ENCODE measurements at regions not wholly inside any gene's neighbourhood (a gene's known extent, or its start where the extent isn't known, plus 50 kb on each side); places are given as distances from the start of the nearest gene placed in this dataset.
"Not testable (repeated sequence)": the region's sequence is repeated elsewhere in the genome, so short reads cannot be mapped to it uniquely, and the experiment has no call there.

DNA sequence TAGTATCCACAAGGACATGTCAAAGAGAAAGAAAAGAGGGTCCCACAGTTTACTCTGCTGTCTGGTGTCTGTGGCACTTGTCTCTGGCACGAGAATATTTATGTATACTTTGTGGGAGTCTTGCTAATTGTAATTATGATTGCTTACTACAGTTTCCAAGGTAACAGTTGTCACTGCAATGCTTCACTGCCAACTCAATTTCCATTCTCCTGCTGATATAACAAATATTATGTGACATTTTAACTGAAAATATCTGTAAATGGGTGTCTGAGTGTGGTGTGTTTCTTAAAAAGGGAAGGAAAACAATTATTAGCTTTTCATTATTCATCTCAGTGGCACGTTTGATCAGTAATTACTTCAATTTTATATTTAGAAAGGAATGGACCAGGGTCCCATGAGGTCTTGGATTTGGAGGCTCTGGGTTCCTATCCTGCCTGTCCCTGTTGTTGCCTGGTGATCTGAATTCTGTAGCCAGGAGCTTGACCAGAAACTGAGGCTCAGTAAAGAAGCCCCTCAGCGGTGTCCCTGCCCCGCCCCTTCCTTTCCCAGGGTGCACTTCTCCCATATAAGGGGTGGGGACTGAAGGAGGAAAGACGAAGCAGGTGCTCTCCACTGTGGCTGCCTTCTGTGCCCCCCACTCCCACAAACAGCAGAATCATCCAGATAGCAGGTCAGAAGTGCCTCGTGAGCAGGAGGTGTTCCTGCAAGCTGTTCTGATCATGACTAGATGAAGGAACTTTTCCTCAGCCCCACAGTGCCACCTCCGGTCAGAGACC, 137.3 kb upstream of the KIF2A start:
- Histone ChIP-seq H3K36me3 (ENCODE audit: control insufficient read depth in 1 of 2, insufficient read depth in 2 of 2, low read length in 1 of 2) (no peaks in the 10 kb centered on the region), H3K9me3 (ENCODE audit: control insufficient read depth, low read length) (peaks cover 1% of the 10 kb centered on the region), H3K4me1 (ENCODE audit: control insufficient read depth in 1 of 2, insufficient read depth in 2 of 2, low read length in 2 of 2) (no peaks in the 10 kb centered on the region), H3K4me3 (ENCODE audit: low read length in 2 of 2) (no peak overlapping the region), H3K27ac (ENCODE audit: low read depth in 1 of 2, low read length in 2 of 2) (no peak overlapping the region), H3K27me3 (ENCODE audit: control insufficient read depth in 1 of 2, insufficient read depth in 2 of 2, low read length in 1 of 2) (peaks cover 0 to 4% of the 10 kb centered on the region in 2 donors)
- no peak for DNase-seq
- no peak for ATAC-seq (ENCODE audit: low FRiP score)
- intact Hi-C loops (cut with DNase I), result no loop called here
- 62 to 68% methylated on average over 7 of the region's 7 CpGs for WGBS, 2 donors

DNA sequence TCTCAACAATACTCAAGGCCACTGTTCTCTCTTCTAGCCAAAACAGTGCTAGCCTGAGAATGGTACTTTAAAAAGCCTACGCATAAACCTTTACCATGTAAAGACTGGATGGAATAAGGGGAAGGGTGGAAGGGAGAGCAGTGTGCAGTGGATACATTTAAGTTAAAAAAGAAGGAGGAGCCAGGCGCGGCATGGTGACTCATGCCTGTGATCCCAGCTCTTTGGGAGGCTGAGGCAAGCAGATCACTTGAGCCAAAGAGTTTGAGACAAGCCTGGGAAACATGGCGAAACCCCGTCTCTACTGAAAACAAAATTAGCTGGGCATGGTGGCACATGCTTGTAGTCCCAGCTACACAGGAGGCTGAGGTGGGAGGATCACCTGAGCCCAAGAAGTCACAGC, 127.7 kb upstream of the KIF2A start:
- WGBS, 2 donors, result 79 to 81% methylated on average over 5 of the region's 5 CpGs
- H3K4me3 ChIP-seq (ENCODE audit: low read length in 2 of 2), result no peak overlapping the region
- H3K36me3 ChIP-seq (ENCODE audit: control insufficient read depth in 1 of 2, insufficient read depth in 2 of 2, low read length in 1 of 2), result no peaks in the 10 kb centered on the region
- ATAC-seq (ENCODE audit: low FRiP score) (no peak), DNase-seq (no peak)
- H3K27me3 ChIP-seq (ENCODE audit: control insufficient read depth in 1 of 2, insufficient read depth in 2 of 2, low read length in 1 of 2), result no peaks in the 10 kb centered on the region
- H3K4me1 ChIP-seq (ENCODE audit: control insufficient read depth in 1 of 2, insufficient read depth in 2 of 2, low read length in 2 of 2), result no peaks in the 10 kb centered on the region
- H3K27ac ChIP-seq (ENCODE audit: low read depth in 1 of 2, low read length in 2 of 2), result no peak overlapping the region
- intact Hi-C loops (cut with DNase I), result no loop called here
- no peaks in the 10 kb centered on the region for H3K9me3 ChIP-seq (ENCODE audit: control insufficient read depth, low read length)

DNA sequence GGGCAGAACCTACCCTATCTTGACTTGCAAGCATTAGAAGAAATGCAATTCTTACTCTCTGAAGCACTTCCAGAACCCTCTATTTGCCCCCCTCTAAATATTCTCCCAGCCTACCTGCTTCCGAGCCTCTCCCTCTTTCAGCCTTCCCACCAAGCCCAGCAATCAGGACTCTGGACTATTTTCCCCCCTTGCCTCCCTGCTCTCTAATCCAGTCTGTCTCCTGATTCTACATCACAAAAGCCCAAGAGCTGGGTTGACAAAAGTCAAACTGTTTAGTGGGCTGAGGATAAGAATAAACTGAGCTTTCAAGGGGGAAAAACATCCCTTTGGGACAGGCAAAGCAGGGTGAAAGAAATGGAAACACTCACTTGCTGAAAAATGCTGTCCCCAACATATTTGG, 123.2 kb upstream of the KIF2A start:
- 82 to 92% methylated on average over 1 of the region's 1 CpG for WGBS, 2 donors
- Histone ChIP-seq H3K36me3 (ENCODE audit: control insufficient read depth in 1 of 2, insufficient read depth in 2 of 2, low read length in 1 of 2) (no peaks in the 10 kb centered on the region), H3K9me3 (ENCODE audit: control insufficient read depth, low read length) (no peaks in the 10 kb centered on the region), H3K4me3 (ENCODE audit: low read length in 2 of 2) (no peak overlapping the region), H3K27me3 (ENCODE audit: control insufficient read depth in 1 of 2, insufficient read depth in 2 of 2, low read length in 1 of 2) (no peaks in the 10 kb centered on the region), H3K4me1 (ENCODE audit: control insufficient read depth in 1 of 2, insufficient read depth in 2 of 2, low read length in 2 of 2) (no peaks in the 10 kb centered on the region), H3K27ac (ENCODE audit: low read depth in 1 of 2, low read length in 2 of 2) (no peak overlapping the region)
- DNase-seq, result no peak
- no peak for ATAC-seq (ENCODE audit: low FRiP score)
- intact Hi-C loops (cut with DNase I), result no loop called here

DNA sequence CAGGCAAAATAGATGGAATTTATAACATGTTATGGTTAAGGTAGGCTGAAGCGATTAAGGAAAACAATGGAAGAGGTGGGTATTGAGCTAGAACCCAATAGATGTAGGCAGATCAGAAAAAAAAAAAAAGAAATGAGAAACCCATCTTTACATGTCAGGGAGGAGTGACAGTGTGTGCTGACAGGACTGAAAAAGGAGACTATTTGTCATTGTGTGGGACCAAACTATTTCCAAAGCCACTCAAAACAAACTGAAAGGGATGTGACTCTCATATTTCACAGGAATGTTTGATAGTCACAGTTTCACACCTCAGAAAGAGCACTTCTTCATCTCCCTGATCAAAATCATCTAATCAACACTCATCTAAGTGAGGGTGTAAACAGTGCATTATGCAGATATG, 122.3 kb upstream of the KIF2A start:
- Histone ChIP-seq H3K27ac (ENCODE audit: low read depth in 1 of 2, low read length in 2 of 2) (no peak overlapping the region), H3K4me1 (ENCODE audit: control insufficient read depth in 1 of 2, insufficient read depth in 2 of 2, low read length in 2 of 2) (no peaks in the 10 kb centered on the region), H3K36me3 (ENCODE audit: control insufficient read depth in 1 of 2, insufficient read depth in 2 of 2, low read length in 1 of 2) (no peaks in the 10 kb centered on the region), H3K27me3 (ENCODE audit: control insufficient read depth in 1 of 2, insufficient read depth in 2 of 2, low read length in 1 of 2) (no peaks in the 10 kb centered on the region), H3K4me3 (ENCODE audit: low read length in 2 of 2) (no peak overlapping the region), H3K9me3 (ENCODE audit: control insufficient read depth, low read length) (no peaks in the 10 kb centered on the region)
- 98 to 100% methylated on average over 1 of the region's 1 CpG for WGBS, 2 donors
- no peak for ATAC-seq (ENCODE audit: low FRiP score)
- intact Hi-C loops (cut with DNase I), result no loop called here
- DNase-seq, result no peak

DNA sequence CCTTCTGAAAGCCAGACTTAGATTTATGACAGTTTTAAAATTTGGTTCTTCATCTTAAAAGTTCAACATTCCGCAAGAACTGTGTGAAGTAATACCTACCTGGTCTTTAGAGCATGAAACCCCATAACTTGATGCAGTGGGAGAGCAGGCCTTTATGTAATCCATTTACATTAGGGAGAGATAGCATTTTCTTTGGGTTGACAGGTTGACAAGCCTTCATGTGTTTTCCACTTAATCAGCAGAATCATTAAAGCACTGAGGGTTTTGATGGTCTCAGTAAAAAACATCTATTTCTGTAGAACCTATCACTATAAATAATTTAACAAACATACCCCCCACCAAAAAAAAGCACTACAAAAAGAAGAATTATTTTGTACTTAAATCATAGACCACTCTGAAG, 121.6 kb upstream of the KIF2A start:
- ATAC-seq (ENCODE audit: low FRiP score) (no peak), DNase-seq (no peak)
- Histone ChIP-seq H3K9me3 (ENCODE audit: control insufficient read depth, low read length) (no peaks in the 10 kb centered on the region), H3K4me3 (ENCODE audit: low read length in 2 of 2) (no peak overlapping the region), H3K27ac (ENCODE audit: low read depth in 1 of 2, low read length in 2 of 2) (no peak overlapping the region), H3K27me3 (ENCODE audit: control insufficient read depth in 1 of 2, insufficient read depth in 2 of 2, low read length in 1 of 2) (no peaks in the 10 kb centered on the region), H3K36me3 (ENCODE audit: control insufficient read depth in 1 of 2, insufficient read depth in 2 of 2, low read length in 1 of 2) (no peaks in the 10 kb centered on the region), H3K4me1 (ENCODE audit: control insufficient read depth in 1 of 2, insufficient read depth in 2 of 2, low read length in 2 of 2) (no peaks in the 10 kb centered on the region)
- intact Hi-C loops (cut with DNase I), result no loop called here
- WGBS, 2 donors, result 15 to 23% methylated on average over 1 of the region's 1 CpG

DNA sequence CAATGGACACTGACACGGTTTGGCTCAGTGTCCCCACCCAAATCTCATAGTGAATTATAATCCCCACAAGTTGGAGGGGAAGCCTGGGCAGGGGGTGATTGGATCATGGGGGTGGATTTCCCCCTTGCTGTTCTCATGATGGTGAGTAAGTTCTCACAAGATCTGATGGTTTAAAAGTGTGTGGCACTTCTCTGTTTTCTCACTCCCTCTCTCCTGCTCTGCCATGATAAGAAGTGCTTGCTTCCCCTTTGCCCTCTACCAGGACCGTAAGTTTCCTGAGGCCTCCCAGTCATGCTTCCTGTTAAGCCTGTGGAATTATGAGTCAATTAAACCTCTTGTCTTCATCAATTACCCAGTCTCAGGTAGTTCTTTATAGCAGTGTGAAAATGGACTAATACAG, 115.8 kb upstream of the KIF2A start:
- Histone ChIP-seq H3K27ac (ENCODE audit: low read depth in 1 of 2, low read length in 2 of 2) (no peak overlapping the region), H3K36me3 (ENCODE audit: control insufficient read depth in 1 of 2, insufficient read depth in 2 of 2, low read length in 1 of 2) (no peaks in the 10 kb centered on the region), H3K27me3 (ENCODE audit: control insufficient read depth in 1 of 2, insufficient read depth in 2 of 2, low read length in 1 of 2) (no peaks in the 10 kb centered on the region), H3K4me3 (ENCODE audit: low read length in 2 of 2) (no peak overlapping the region), H3K9me3 (ENCODE audit: control insufficient read depth, low read length) (peaks cover 6% of the 10 kb centered on the region), H3K4me1 (ENCODE audit: control insufficient read depth in 1 of 2, insufficient read depth in 2 of 2, low read length in 2 of 2) (no peaks in the 10 kb centered on the region)
- WGBS, 2 donors, result 78 to 81% methylated on average over 2 of the region's 2 CpGs
- DNase-seq (no peak), ATAC-seq (ENCODE audit: low FRiP score) (no peak)
- intact Hi-C loops (cut with DNase I), result no loop called here

DNA sequence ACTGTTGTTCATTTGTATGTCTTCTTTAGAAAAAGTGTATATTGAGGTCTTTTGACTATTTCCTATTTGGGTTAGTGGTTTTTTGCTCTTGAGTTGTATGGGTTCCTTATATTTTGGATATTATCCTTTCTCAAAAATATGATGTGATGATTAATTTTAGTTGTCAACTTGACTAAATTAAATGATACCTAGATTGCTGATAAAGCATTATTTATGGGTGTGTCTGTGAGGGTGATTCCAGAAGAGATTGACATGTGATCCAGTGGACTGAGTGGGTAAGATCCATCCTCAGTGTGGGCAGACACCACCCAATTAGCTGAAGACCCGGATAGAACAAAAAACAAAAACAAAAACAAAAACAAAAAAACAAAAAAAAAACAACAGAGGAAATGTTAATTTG, 115.1 kb upstream of the KIF2A start:
- Histone ChIP-seq H3K27me3 (ENCODE audit: control insufficient read depth in 1 of 2, insufficient read depth in 2 of 2, low read length in 1 of 2) (no peaks in the 10 kb centered on the region), H3K9me3 (ENCODE audit: control insufficient read depth, low read length) (peaks cover 6% of the 10 kb centered on the region), H3K4me3 (ENCODE audit: low read length in 2 of 2) (no peak overlapping the region), H3K27ac (ENCODE audit: low read depth in 1 of 2, low read length in 2 of 2) (no peak overlapping the region), H3K36me3 (ENCODE audit: control insufficient read depth in 1 of 2, insufficient read depth in 2 of 2, low read length in 1 of 2) (no peaks in the 10 kb centered on the region), H3K4me1 (ENCODE audit: control insufficient read depth in 1 of 2, insufficient read depth in 2 of 2, low read length in 2 of 2) (no peaks in the 10 kb centered on the region)
- intact Hi-C loops (cut with DNase I), result no loop called here
- DNase-seq, result no peak
- ATAC-seq (ENCODE audit: low FRiP score), result no peak
- 20 to 47% methylated on average over 1 of the region's 1 CpG for WGBS, 2 donors

DNA sequence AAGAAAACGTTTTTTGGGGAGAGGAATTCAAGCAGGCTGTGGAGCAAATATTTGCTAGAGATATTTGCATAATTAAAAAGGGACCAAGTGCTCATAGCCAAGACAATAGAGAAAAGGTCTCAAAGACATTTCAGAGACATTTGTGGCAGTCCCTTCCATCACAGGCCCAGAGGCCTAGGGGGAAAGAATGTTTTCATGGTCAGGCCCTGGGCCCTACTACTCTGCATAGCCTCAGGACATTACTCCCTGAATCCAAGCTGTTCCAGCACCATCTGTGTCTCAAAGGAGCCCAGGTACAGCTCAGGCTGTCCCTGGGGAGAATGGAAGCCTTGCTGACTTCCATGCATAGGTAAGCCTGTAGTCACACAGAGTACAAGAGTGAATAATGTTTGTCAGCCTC, 113.0 kb upstream of the KIF2A start:
- 29 to 38% methylated on average over 1 of the region's 1 CpG for WGBS, 2 donors
- intact Hi-C loops (cut with DNase I), result no loop called here
- no peaks in the 10 kb centered on the region for H3K36me3 ChIP-seq (ENCODE audit: control insufficient read depth in 1 of 2, insufficient read depth in 2 of 2, low read length in 1 of 2)
- H3K27me3 ChIP-seq (ENCODE audit: control insufficient read depth in 1 of 2, insufficient read depth in 2 of 2, low read length in 1 of 2), result no peaks in the 10 kb centered on the region
- peaks cover 6% of the 10 kb centered on the region for H3K9me3 ChIP-seq (ENCODE audit: control insufficient read depth, low read length)
- no peak for DNase-seq
- no peaks in the 10 kb centered on the region for H3K4me1 ChIP-seq (ENCODE audit: control insufficient read depth in 1 of 2, insufficient read depth in 2 of 2, low read length in 2 of 2)
- no peak overlapping the region for H3K27ac ChIP-seq (ENCODE audit: low read depth in 1 of 2, low read length in 2 of 2)
- H3K4me3 ChIP-seq (ENCODE audit: low read length in 2 of 2), result no peak overlapping the region
- no peak for ATAC-seq (ENCODE audit: low FRiP score)

DNA sequence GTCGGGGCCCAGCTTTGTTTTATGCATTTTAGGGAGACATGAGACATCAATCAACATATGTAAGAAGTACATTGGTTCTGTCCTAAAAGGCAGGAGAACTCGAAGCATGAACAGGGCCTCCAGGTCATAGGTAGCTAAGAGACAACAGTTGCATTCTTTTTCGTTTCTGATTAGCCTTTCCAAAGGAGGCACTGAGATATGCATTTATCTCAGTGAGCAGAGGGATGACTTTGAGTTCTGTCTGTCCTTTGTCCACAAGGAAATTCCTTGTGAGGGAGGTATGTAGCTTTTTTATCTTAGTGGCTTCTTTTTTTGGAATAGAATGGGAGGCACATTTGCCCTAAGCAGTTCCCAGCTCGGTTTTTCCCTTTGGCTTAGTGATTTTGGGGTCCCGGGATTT, 109.5 kb upstream of the KIF2A start:
- H3K36me3 ChIP-seq (ENCODE audit: control insufficient read depth in 1 of 2, insufficient read depth in 2 of 2, low read length in 1 of 2); H3K4me3 ChIP-seq (ENCODE audit: low read length in 2 of 2); H3K9me3 ChIP-seq (ENCODE audit: control insufficient read depth, low read length); H3K4me1 ChIP-seq (ENCODE audit: control insufficient read depth in 1 of 2, insufficient read depth in 2 of 2, low read length in 2 of 2); ATAC-seq (ENCODE audit: low FRiP score); H3K27me3 ChIP-seq (ENCODE audit: control insufficient read depth in 1 of 2, insufficient read depth in 2 of 2, low read length in 1 of 2); DNase-seq; intact Hi-C loops (cut with DNase I); H3K27ac ChIP-seq (ENCODE audit: low read depth in 1 of 2, low read length in 2 of 2): not testable (repeated sequence)
- WGBS, 2 donors, result 73 to 82% methylated on average over 5 of the region's 5 CpGs
